ENCODE measurements at regions not wholly inside any gene's neighbourhood (a gene's known extent, or its start where the extent isn't known, plus 50 kb on each side); places are given as distances from the start of the nearest gene placed in this dataset.

DNA sequence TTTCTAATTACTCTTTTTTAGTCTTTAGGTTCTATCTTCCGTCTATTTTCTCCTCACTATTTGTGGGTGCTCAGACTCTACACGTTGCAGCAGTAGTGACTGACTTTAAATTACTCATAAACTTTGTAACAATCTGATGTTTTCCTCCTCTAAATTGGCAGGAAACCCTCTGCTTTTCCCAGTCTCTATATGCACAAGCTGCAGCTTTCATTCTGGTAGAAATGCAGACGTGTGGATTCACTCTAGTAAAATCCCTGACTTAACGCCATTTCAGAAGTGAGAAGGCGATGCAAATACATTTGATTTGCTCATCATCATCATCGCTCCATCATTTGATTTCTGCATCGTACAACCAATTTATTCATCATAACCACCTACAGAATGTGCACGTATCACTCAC lies 561.0 kb upstream of the ZFHX3 start:
- TF ChIP-seq, protein P1, sequence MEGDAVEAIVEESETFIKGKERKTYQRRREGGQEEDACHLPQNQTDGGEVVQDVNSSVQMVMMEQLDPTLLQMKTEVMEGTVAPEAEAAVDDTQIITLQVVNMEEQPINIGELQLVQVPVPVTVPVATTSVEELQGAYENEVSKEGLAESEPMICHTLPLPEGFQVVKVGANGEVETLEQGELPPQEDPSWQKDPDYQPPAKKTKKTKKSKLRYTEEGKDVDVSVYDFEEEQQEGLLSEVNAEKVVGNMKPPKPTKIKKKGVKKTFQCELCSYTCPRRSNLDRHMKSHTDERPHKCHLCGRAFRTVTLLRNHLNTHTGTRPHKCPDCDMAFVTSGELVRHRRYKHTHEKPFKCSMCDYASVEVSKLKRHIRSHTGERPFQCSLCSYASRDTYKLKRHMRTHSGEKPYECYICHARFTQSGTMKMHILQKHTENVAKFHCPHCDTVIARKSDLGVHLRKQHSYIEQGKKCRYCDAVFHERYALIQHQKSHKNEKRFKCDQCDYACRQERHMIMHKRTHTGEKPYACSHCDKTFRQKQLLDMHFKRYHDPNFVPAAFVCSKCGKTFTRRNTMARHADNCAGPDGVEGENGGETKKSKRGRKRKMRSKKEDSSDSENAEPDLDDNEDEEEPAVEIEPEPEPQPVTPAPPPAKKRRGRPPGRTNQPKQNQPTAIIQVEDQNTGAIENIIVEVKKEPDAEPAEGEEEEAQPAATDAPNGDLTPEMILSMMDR (IDR thresholded peaks at IDR 0.05) = no peak
- no peak for TF ChIP-seq POLR2A (IDR thresholded peaks at IDR 0.05)

Measured in right lobe of liver (tissue), 4 donors.